H9 (cell line): ENCODE measurements at regions not wholly inside any gene's neighbourhood (a gene's known extent, or its start where the extent isn't known, plus 50 kb on each side); places are given as distances from the start of the nearest gene placed in this dataset.

ENCODE experiments used
- DNase-seq: peaks from one replicate; pipeline ENCODE4 v3.0.0-alpha.2; 2017
- H2AFZ ChIP-seq: one replicate; pipeline ENCODE4 v1.6.1; 2013; ENCODE audit warnings: mild to moderate bottlenecking, low read length, control low read depth, moderate library complexity
- H2AK5ac ChIP-seq: 2 replicates; pipeline ENCODE4 v1.6.1; 2013; ENCODE audit warnings: low read length, control low read depth, mixed read lengths; ENCODE audit not compliant: insufficient read length
- H2BK120ac ChIP-seq: one replicate; pipeline ENCODE4 v1.6.1; 2013; ENCODE audit warnings: low read depth, mild to moderate bottlenecking, low read length, control low read depth, inconsistent platforms; ENCODE audit not compliant: poor library complexity, severe bottlenecking
- H2BK12ac ChIP-seq: 2 replicates; pipeline ENCODE4 v1.6.1; 2013; ENCODE audit warnings: low read length, control low read depth, mixed read lengths, low read depth; ENCODE audit not compliant: insufficient read length
- H2BK15ac ChIP-seq: 2 replicates; pipeline ENCODE4 v1.6.1; 2013; ENCODE audit warnings: low read depth, low read length, control low read depth
- H2BK20ac ChIP-seq: one replicate; pipeline ENCODE4 v1.6.1; 2013; ENCODE audit warnings: low read depth, mild to moderate bottlenecking, low read length, control low read depth, inconsistent platforms; ENCODE audit not compliant: poor library complexity, severe bottlenecking
- H2BK5ac ChIP-seq: 2 replicates; pipeline ENCODE4 v1.6.1; 2013; ENCODE audit warnings: low read length, control low read depth, mixed read lengths; ENCODE audit not compliant: insufficient read length
- H3K14ac ChIP-seq: 2 replicates; pipeline ENCODE4 v1.6.1; 2013; ENCODE audit warnings: low read length, control low read depth; ENCODE audit not compliant: insufficient read depth
- H3K18ac ChIP-seq: 2 replicates; pipeline ENCODE4 v1.6.1; 2013; ENCODE audit warnings: low read depth, mild to moderate bottlenecking, mixed read lengths, low read length, control low read depth; ENCODE audit not compliant: insufficient read length
- H3K23ac ChIP-seq: 2 replicates; pipeline ENCODE4 v1.6.1; 2013; ENCODE audit warnings: low read length, control low read depth, mixed read lengths, low read depth; ENCODE audit not compliant: insufficient read length
- H3K23me2 ChIP-seq: 2 replicates; pipeline ENCODE4 v1.6.1; 2013; ENCODE audit warnings: low read depth, mild to moderate bottlenecking, mixed read lengths, low read length, control low read depth; ENCODE audit not compliant: insufficient read length, poor library complexity, severe bottlenecking
- H3K27ac ChIP-seq: 2 replicates; pipeline ENCODE4 v1.5.1; 2013; ENCODE audit warnings: low read length, control low read depth, mixed read lengths, low read depth; ENCODE audit not compliant: insufficient read length
- H3K27me3 ChIP-seq: 2 replicates; pipeline ENCODE4 v1.6.1; 2013; ENCODE audit warnings: low read length, control low read depth, inconsistent platforms; ENCODE audit not compliant: insufficient read depth
- H3K4ac ChIP-seq: 2 replicates; pipeline ENCODE4 v1.6.1; 2013; ENCODE audit warnings: low read depth, mild to moderate bottlenecking, control low read depth, inconsistent platforms, low read length, moderate library complexity
- H3K4me1 ChIP-seq: 2 replicates; pipeline ENCODE4 v1.6.1; 2013; ENCODE audit warnings: low read length, control low read depth, inconsistent platforms; ENCODE audit not compliant: insufficient read depth
- H3K4me2 ChIP-seq: 2 replicates; pipeline ENCODE4 v1.6.1; 2013; ENCODE audit warnings: low read length, control low read depth, mixed read lengths; ENCODE audit not compliant: insufficient read length, insufficient read depth
- H3K56ac ChIP-seq: 2 replicates; pipeline ENCODE4 v1.6.1; 2013; ENCODE audit warnings: low read depth, mild to moderate bottlenecking, mixed read lengths, low read length, control low read depth; ENCODE audit not compliant: insufficient read length
- H3K79me1 ChIP-seq: 2 replicates; pipeline ENCODE4 v1.6.1; 2013; ENCODE audit warnings: low read depth, mild to moderate bottlenecking, moderate library complexity, low read length, control low read depth, inconsistent platforms; ENCODE audit not compliant: insufficient read depth, poor library complexity, severe bottlenecking
- H3K79me2 ChIP-seq: 2 replicates; pipeline ENCODE4 v1.6.1; 2013; ENCODE audit warnings: low read length, control low read depth, inconsistent platforms; ENCODE audit not compliant: insufficient read depth
- H3K9ac ChIP-seq: 2 replicates; pipeline ENCODE4 v1.6.1; 2013; ENCODE audit warnings: low read length, control low read depth, mixed read lengths; ENCODE audit not compliant: insufficient read length; ENCODE audit errors: extremely low read depth
- H3K9me3 ChIP-seq: one replicate; pipeline ENCODE4 v1.6.1; 2013; ENCODE audit warnings: low read depth, low read length, inconsistent platforms; ENCODE audit not compliant: control insufficient read depth
- H3T11ph ChIP-seq: one replicate; pipeline ENCODE4 v1.6.1; 2013; ENCODE audit warnings: mild to moderate bottlenecking, low read length, control low read depth, inconsistent platforms
- H4K20me1 ChIP-seq: one replicate; pipeline ENCODE4 v1.6.1; 2013; ENCODE audit not compliant: control insufficient read depth, insufficient read length, insufficient read depth
- H4K5ac ChIP-seq: 2 replicates; pipeline ENCODE4 v1.6.1; 2013; ENCODE audit warnings: low read depth, mild to moderate bottlenecking, mixed read lengths, low read length, control low read depth; ENCODE audit not compliant: insufficient read length
- H4K8ac ChIP-seq: replicated peaks from 2 replicates; pipeline ENCODE4 v1.6.1; 2013; ENCODE audit warnings: low read length, control low read depth, mixed read lengths, low read depth; ENCODE audit not compliant: insufficient read length
- H4K91ac ChIP-seq: 2 replicates; pipeline ENCODE4 v1.6.1; 2013; ENCODE audit warnings: low read depth, mild to moderate bottlenecking, moderate library complexity, mixed read lengths, low read length, control low read depth; ENCODE audit not compliant: insufficient read length
- H3K27ac Mint-ChIP-seq, 3 experiments: 2 replicates in 2 of 3; 3 replicates in 1 of 3; pipeline ENCODE4 v1.8.0; 2020 to 2021; ENCODE audit warnings: mixed read lengths in 3 of 3, mild to moderate bottlenecking in 1 of 3, moderate library complexity in 1 of 3
- H3K27me3 Mint-ChIP-seq: 2 replicates; pipeline ENCODE4 v1.8.0; 2021; ENCODE audit warnings: low read depth, mild to moderate bottlenecking, moderate library complexity, mixed read lengths
- H3K36me3 Mint-ChIP-seq, 3 experiments: 2 replicates in 2 of 3; 3 replicates in 1 of 3; pipeline ENCODE4 v1.8.0; 2020 to 2021; ENCODE audit warnings: low read depth in 3 of 3, mixed read lengths in 3 of 3; ENCODE audit not compliant: insufficient read depth in 1 of 3
- H3K4me1 Mint-ChIP-seq, 2 experiments: 2 replicates each; pipeline ENCODE4 v1.8.0; 2020; ENCODE audit warnings: mixed read lengths in 2 of 2
- H3K4me3 Mint-ChIP-seq, 2 experiments: 2 replicates in 1 of 2; 3 replicates in 1 of 2; pipeline ENCODE4 v1.8.0; 2020 to 2021; ENCODE audit warnings: mild to moderate bottlenecking in 2 of 2, mixed read lengths in 2 of 2, moderate library complexity in 1 of 2
- H3K9me3 Mint-ChIP-seq, 2 experiments: 2 replicates in 1 of 2; 3 replicates in 1 of 2; pipeline ENCODE4 v1.8.0; 2020; ENCODE audit warnings: mild to moderate bottlenecking in 2 of 2, mixed read lengths in 2 of 2, moderate library complexity in 1 of 2
- CTCF ChIP-seq: fragments of 200-600 bp; sonication (generic); conservative IDR thresholded peaks from 3 replicates; pipeline ENCODE4 v1.8.0; 2021; ENCODE audit warnings: antibody characterized with exemption, mild to moderate bottlenecking
- WGBS: extraction: QIAGEN DNeasy Blood & Tissue Kit; methylation state at CpG from one replicate; pipeline ENCODE4 v1.1.7; 2013; ENCODE audit warnings: missing lambda C conversion rate, low lambda C conversion rate, mixed read lengths; ENCODE audit not compliant: insufficient read length; ENCODE audit errors: extremely low coverage; 5-methylcytosine and 5-hydroxymethylcytosine counted together

- DNase-seq = no peak
- Histone ChIP-seq H3K9ac (no peak overlapping the region), H2AK5ac (no peak overlapping the region), H3K18ac (no peak overlapping the region), H2BK12ac (no peak overlapping the region), H2AFZ (no peak overlapping the region), H3K4ac (no peak overlapping the region), H3K79me2 (no peaks in the 10 kb centered on the region), H4K5ac (no peak overlapping the region), H3K27ac (no peak overlapping the region), H2BK15ac (no peak overlapping the region), H3K23me2 (no peaks in the 10 kb centered on the region), H2BK5ac (no peak overlapping the region), H4K91ac (no peak overlapping the region), H2BK20ac (no peak overlapping the region), H3K9me3 (no peaks in the 10 kb centered on the region), H3K23ac (no peak overlapping the region), H2BK120ac (no peak overlapping the region), H3K14ac (no peak overlapping the region), H4K8ac (no peak overlapping the region), H3K56ac (no peak overlapping the region), H3K4me2 (no peak overlapping the region), H3T11ph (no peak overlapping the region), H3K27me3 (no peaks in the 10 kb centered on the region), H3K4me1 (no peaks in the 10 kb centered on the region), H4K20me1 (no peaks in the 10 kb centered on the region), H3K79me1 (no peaks in the 10 kb centered on the region)
- no peaks in the 10 kb centered on the region for H3K4me1 Mint-ChIP-seq
- H3K4me3 Mint-ChIP-seq = no peak overlapping the region
- no CpG with 5 or more reads among the region's 2 CpGs for WGBS
- no peak for TF ChIP-seq CTCF
- peaks cover 9 to 20% (median 14%) of the 10 kb centered on the region in 3 experiments for H3K36me3 Mint-ChIP-seq
- peaks cover 21 to 22% of the 10 kb centered on the region in 2 experiments for H3K9me3 Mint-ChIP-seq
- H3K27me3 Mint-ChIP-seq = no peaks in the 10 kb centered on the region
- no peak overlapping the region for H3K27ac Mint-ChIP-seq
Observed at GRCh38 chr12:85657836-85658630, 178.2 kb downstream of the RASSF9 start.
